UCSD-AML1 (cell line): ENCODE measurements at regions not wholly inside any gene's neighbourhood (a gene's known extent, or its start where the extent isn't known, plus 50 kb on each side); places are given as distances from the start of the nearest gene placed in this dataset.

Experiments
- DNase-seq: peaks from one replicate; lab custom pipeline; 2025; ENCODE audit not compliant: unreplicated experiment; lab: John Stamatoyannopoulos, UW

- no peak for DNase-seq
Observed at GRCh38 chr1:29436181-29436785, 200.0 kb downstream of the PTPRU start.

GRCh38 chr1:29433830-29434229, 197.5 kb downstream of the PTPRU start:
- no peak for DNase-seq

- no peak for DNase-seq
Observed at GRCh38 chr1:29431138-29431537, 194.8 kb downstream of the PTPRU start.

GRCh38 chr1:29429656-29430055, 193.3 kb downstream of the PTPRU start:
- DNase-seq: no peak

- DNase-seq: no peak
Observed at GRCh38 chr1:29428997-29429396, 192.7 kb downstream of the PTPRU start.

- DNase-seq: no peak
Observed at GRCh38 chr1:29428280-29428615, 191.9 kb downstream of the PTPRU start.

- no peak for DNase-seq
Observed at GRCh38 chr1:29427614-29428279, 191.4 kb downstream of the PTPRU start.

- DNase-seq: no peak
Observed at GRCh38 chr1:29426701-29427279, 190.5 kb downstream of the PTPRU start.

- no peak for DNase-seq
Observed at GRCh38 chr1:29425631-29426030, 189.3 kb downstream of the PTPRU start.

GRCh38 chr1:29424266-29424665, 187.9 kb downstream of the PTPRU start:
- DNase-seq: no peak

GRCh38 chr1:29420202-29420601, 183.9 kb downstream of the PTPRU start:
- DNase-seq: no peak

GRCh38 chr1:29417971-29418370, 181.6 kb downstream of the PTPRU start:
- DNase-seq: no peak

- DNase-seq: no peak
Observed at GRCh38 chr1:29417147-29417858, 181.0 kb downstream of the PTPRU start.

- DNase-seq: no peak
Observed at GRCh38 chr1:29416267-29417146, 180.2 kb downstream of the PTPRU start.

GRCh38 chr1:29415861-29416260, 179.5 kb downstream of the PTPRU start:
- no peak for DNase-seq

- no peak for DNase-seq
Observed at GRCh38 chr1:29415156-29415830, 179.0 kb downstream of the PTPRU start.

GRCh38 chr1:29414086-29414485, 177.8 kb downstream of the PTPRU start:
- DNase-seq: no peak

- DNase-seq: no peak
Observed at GRCh38 chr1:29413661-29414060, 177.3 kb downstream of the PTPRU start.

GRCh38 chr1:29412591-29412990, 176.3 kb downstream of the PTPRU start:
- DNase-seq: no peak

GRCh38 chr1:29410476-29410875, 174.2 kb downstream of the PTPRU start:
- no peak for DNase-seq

- no peak for DNase-seq
Observed at GRCh38 chr1:29409616-29410015, 173.3 kb downstream of the PTPRU start.
